NCI-H446 treated with DMSO at 0.1 percent for 48 hours (cell line): ENCODE measurements at regions not wholly inside any gene's neighbourhood (a gene's known extent, or its start where the extent isn't known, plus 50 kb on each side); places are given as distances from the start of the nearest gene placed in this dataset.

ENCODE experiments used
- DNase-seq: peaks from one replicate; lab custom pipeline; 2025; lab: John Stamatoyannopoulos, UW

GRCh38 chr4:111800551-111800950, 344.7 kb upstream of the FAM241A start:
- DNase-seq: no peak

- no peak for DNase-seq
Measured at GRCh38 chr4:111802191-111802590, 343.1 kb upstream of the FAM241A start.

- DNase-seq: no peak
Measured at GRCh38 chr4:111806331-111806730, 338.9 kb upstream of the FAM241A start.

- no peak for DNase-seq
Measured at GRCh38 chr4:111807576-111807975, 337.7 kb upstream of the FAM241A start.

GRCh38 chr4:111808174-111808573, 337.1 kb upstream of the FAM241A start:
- DNase-seq: no peak

GRCh38 chr4:111811661-111812060, 333.6 kb upstream of the FAM241A start:
- DNase-seq: no peak

GRCh38 chr4:111812114-111812513, 333.1 kb upstream of the FAM241A start:
- DNase-seq: no peak

GRCh38 chr4:111812760-111813159, 332.5 kb upstream of the FAM241A start:
- DNase-seq: no peak

- DNase-seq: no peak
Measured at GRCh38 chr4:111813555-111814140, 331.6 kb upstream of the FAM241A start.

- no peak for DNase-seq
Measured at GRCh38 chr4:111814961-111815360, 330.3 kb upstream of the FAM241A start.

- no peak for DNase-seq
Measured at GRCh38 chr4:111821342-111821741, 323.9 kb upstream of the FAM241A start.

- no peak for DNase-seq
Measured at GRCh38 chr4:111836601-111837000, 308.7 kb upstream of the FAM241A start.

- DNase-seq: no peak
Measured at GRCh38 chr4:111837761-111838160, 307.5 kb upstream of the FAM241A start.

- no peak for DNase-seq
Measured at GRCh38 chr4:111838406-111838930, 306.8 kb upstream of the FAM241A start.

GRCh38 chr4:111839141-111839540, 306.1 kb upstream of the FAM241A start:
- no peak for DNase-seq

- no peak for DNase-seq
Measured at GRCh38 chr4:111842336-111842735, 302.9 kb upstream of the FAM241A start.

GRCh38 chr4:111847296-111848008, 297.8 kb upstream of the FAM241A start:
- DNase-seq: no peak

- DNase-seq: no peak
Measured at GRCh38 chr4:111849746-111850284, 295.4 kb upstream of the FAM241A start.

- DNase-seq: no peak
Measured at GRCh38 chr4:111854494-111855087, 290.7 kb upstream of the FAM241A start.

- no peak for DNase-seq
Measured at GRCh38 chr4:111855308-111855707, 289.9 kb upstream of the FAM241A start.

GRCh38 chr4:111864066-111864465, 281.2 kb upstream of the FAM241A start:
- DNase-seq: no peak

- no peak for DNase-seq
Measured at GRCh38 chr4:111869339-111869738, 275.9 kb upstream of the FAM241A start.

GRCh38 chr4:111871802-111872201, 273.5 kb upstream of the FAM241A start:
- no peak for DNase-seq
